ENCODE measurements at regions not wholly inside any gene's neighbourhood (a gene's known extent, or its start where the extent isn't known, plus 50 kb on each side); places are given as distances from the start of the nearest gene placed in this dataset.

DNA sequence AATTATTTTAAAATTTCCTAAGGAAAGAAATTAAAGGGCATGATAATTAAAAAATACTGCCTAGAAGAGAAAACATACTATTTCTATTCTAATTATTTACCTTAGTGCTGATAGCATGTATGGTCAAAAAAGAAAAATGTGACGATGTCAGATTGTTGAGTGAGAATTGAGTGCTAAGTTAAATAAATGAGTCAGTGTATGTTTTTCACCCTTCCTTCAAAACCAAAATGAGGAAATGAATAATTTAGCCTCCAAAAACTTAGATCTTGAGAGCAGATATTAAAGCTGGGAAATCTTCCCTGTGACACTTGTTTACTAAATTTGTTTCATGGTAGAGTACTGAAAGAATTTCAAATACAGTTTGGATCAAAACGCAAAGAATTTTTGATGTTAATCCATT, 58.6 kb upstream of the NYAP2 start:
- intact Hi-C loops (cut with micrococcal nuclease): no loop called here
- FAIRE-seq (no peak), DNase-seq (ENCODE audit: low read depth, low spot score) (no peak)
- H3K36me3 ChIP-seq (ENCODE audit: control insufficient read depth in 2 of 2, extremely low read depth in 1 of 2, insufficient read depth in 2 of 2, low read length in 2 of 2): no peaks in the 10 kb centered on the region
- no peak overlapping the region for H3K9ac ChIP-seq (replicated peaks; ENCODE audit: extremely low read depth, insufficient read depth, low read length)
- H2AFZ ChIP-seq (ENCODE audit: low read depth, low read length): no peak overlapping the region
- ChIA-PET POLR2A (no interaction called here), CTCF (interaction anchor here (0.6 kb wide), 2 partner anchors 13 to 981 kb away, joined by 3 read pairs; no protein-coding TSS in a partner anchor)
- H3K4me1 ChIP-seq (ENCODE audit: control insufficient read depth, extremely low read depth, insufficient read depth, low read length): peaks cover 2% of the 10 kb centered on the region
- H3K4me2 ChIP-seq (ENCODE audit: insufficient read depth, low read length): no peak overlapping the region
- dilution Hi-C loops (cut with MboI; ENCODE audit: extremely low pct_ligation_motif_present, low sequenced_read_pairs): no loop called here
- H3K27me3 ChIP-seq (ENCODE audit: control insufficient read depth in 2 of 2, insufficient read depth in 2 of 2, low read length in 2 of 2): no peaks in the 10 kb centered on the region
- BruUV-seq (replicated peaks): no TSS peak
- H4K20me1 ChIP-seq (replicated peaks; ENCODE audit: control insufficient read depth, extremely low read depth, insufficient read depth, low read length): no peaks in the 10 kb centered on the region
- H3K79me2 ChIP-seq (ENCODE audit: control insufficient read depth, insufficient read depth, low read length): no peaks in the 10 kb centered on the region
- H3K27ac ChIP-seq (ENCODE audit: insufficient read depth, low read depth, low read length): no peak overlapping the region
- no peaks in the 10 kb centered on the region for H3K9me3 ChIP-seq (replicated peaks; ENCODE audit: control insufficient read depth, insufficient read depth, low read length)
- TF ChIP-seq GATA2 (IDR thresholded peaks at IDR 0.05; ENCODE audit: insufficient read depth, insufficient read length, low read depth, low read length) (peak; percentile 58), EZH2 (IDR thresholded peaks at IDR 0.05; ENCODE audit: borderline replicate concordance, low read depth, low read length, severe bottlenecking) (no peak)
- H3K4me3 ChIP-seq (replicated peaks in 1 of 3; ENCODE audit: insufficient read depth in 1 of 3, low read depth in 1 of 3, low read length in 3 of 3): no peak overlapping the region
- H3K9me1 ChIP-seq (replicated peaks; ENCODE audit: control insufficient read depth, extremely low read depth, insufficient read depth, low read length): no peaks in the 10 kb centered on the region

DNA sequence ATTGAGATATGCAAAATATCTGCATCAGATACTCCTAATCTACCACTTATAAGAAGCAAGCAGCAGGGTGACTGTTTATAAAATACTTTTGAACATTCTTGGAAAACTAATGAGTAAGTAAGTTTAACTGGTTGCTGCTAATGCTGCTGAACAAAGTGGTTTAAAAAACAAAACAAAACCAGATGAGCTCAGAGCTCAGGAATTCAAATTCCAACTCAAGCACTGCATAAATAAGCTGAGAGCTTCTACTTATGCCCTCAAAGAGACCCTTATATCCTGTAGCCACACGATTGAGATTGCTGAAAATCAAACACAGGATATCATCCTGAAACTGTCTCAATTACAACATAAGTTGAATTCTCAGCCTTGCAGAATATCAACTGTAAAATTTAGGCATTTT, 62.3 kb upstream of the NYAP2 start:
- CTCF ChIA-PET: no interaction called here
- H3K4me2 ChIP-seq (ENCODE audit: insufficient read depth, low read length): no peak overlapping the region
- no peaks in the 10 kb centered on the region for H3K79me2 ChIP-seq (ENCODE audit: control insufficient read depth, insufficient read depth, low read length)

More for the DNA sequence above, 62.3 kb upstream of the NYAP2 start:
- POLR2A ChIA-PET: no interaction called here
- dilution Hi-C loops (cut with MboI; ENCODE audit: extremely low pct_ligation_motif_present, low sequenced_read_pairs): no loop called here
- Histone ChIP-seq H3K27me3 (ENCODE audit: control insufficient read depth in 2 of 2, insufficient read depth in 2 of 2, low read length in 2 of 2) (no peaks in the 10 kb centered on the region), H3K4me3 (replicated peaks in 1 of 3; ENCODE audit: insufficient read depth in 1 of 3, low read depth in 1 of 3, low read length in 3 of 3) (no peak overlapping the region), H3K4me1 (ENCODE audit: control insufficient read depth, extremely low read depth, insufficient read depth, low read length) (peaks cover 2% of the 10 kb centered on the region), H3K9me1 (replicated peaks; ENCODE audit: control insufficient read depth, extremely low read depth, insufficient read depth, low read length) (no peaks in the 10 kb centered on the region), H3K9ac (replicated peaks; ENCODE audit: extremely low read depth, insufficient read depth, low read length) (no peak overlapping the region), H2AFZ (ENCODE audit: low read depth, low read length) (no peak overlapping the region), H3K9me3 (replicated peaks; ENCODE audit: control insufficient read depth, insufficient read depth, low read length) (no peaks in the 10 kb centered on the region), H4K20me1 (replicated peaks; ENCODE audit: control insufficient read depth, extremely low read depth, insufficient read depth, low read length) (no peaks in the 10 kb centered on the region), H3K27ac (ENCODE audit: insufficient read depth, low read depth, low read length) (peak overlapping the region; percentile 18), H3K36me3 (ENCODE audit: control insufficient read depth in 2 of 2, extremely low read depth in 1 of 2, insufficient read depth in 2 of 2, low read length in 2 of 2) (no peaks in the 10 kb centered on the region)
- peak; percentile 23 for DNase-seq (ENCODE audit: low read depth, low spot score)
- FAIRE-seq: peak; percentile 55
- TF ChIP-seq, protein P1, sequence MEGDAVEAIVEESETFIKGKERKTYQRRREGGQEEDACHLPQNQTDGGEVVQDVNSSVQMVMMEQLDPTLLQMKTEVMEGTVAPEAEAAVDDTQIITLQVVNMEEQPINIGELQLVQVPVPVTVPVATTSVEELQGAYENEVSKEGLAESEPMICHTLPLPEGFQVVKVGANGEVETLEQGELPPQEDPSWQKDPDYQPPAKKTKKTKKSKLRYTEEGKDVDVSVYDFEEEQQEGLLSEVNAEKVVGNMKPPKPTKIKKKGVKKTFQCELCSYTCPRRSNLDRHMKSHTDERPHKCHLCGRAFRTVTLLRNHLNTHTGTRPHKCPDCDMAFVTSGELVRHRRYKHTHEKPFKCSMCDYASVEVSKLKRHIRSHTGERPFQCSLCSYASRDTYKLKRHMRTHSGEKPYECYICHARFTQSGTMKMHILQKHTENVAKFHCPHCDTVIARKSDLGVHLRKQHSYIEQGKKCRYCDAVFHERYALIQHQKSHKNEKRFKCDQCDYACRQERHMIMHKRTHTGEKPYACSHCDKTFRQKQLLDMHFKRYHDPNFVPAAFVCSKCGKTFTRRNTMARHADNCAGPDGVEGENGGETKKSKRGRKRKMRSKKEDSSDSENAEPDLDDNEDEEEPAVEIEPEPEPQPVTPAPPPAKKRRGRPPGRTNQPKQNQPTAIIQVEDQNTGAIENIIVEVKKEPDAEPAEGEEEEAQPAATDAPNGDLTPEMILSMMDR (IDR thresholded peaks at IDR 0.05; ENCODE audit: extremely low read depth in 1 of 2, insufficient read depth in 1 of 2, low read depth in 1 of 2, low read length in 2 of 2): no peak
- TF ChIP-seq JUN (IDR thresholded peaks at IDR 0.05; ENCODE audit: borderline replicate concordance, insufficient read depth, insufficient read length, low read depth): no peak
- peak; percentile 8 for TF ChIP-seq FOS (IDR thresholded peaks at IDR 0.05; ENCODE audit: borderline replicate concordance, insufficient read depth, low read length)
- TF ChIP-seq, protein P2, sequence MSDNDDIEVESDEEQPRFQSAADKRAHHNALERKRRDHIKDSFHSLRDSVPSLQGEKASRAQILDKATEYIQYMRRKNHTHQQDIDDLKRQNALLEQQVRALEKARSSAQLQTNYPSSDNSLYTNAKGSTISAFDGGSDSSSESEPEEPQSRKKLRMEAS (IDR thresholded peaks at IDR 0.05; ENCODE audit: insufficient read depth, insufficient read length): no peak
- TF ChIP-seq MYC (IDR thresholded peaks at IDR 0.05; ENCODE audit: low read depth, low read length): no peak
- intact Hi-C loops (cut with micrococcal nuclease): no loop called here
- no TSS peak for BruUV-seq (replicated peaks)

Data from endothelial cell of umbilical vein (primary cell).